GM18951 (cell line): ENCODE measurements at regions not wholly inside any gene's neighbourhood (a gene's known extent, or its start where the extent isn't known, plus 50 kb on each side); places are given as distances from the start of the nearest gene placed in this dataset.
"Not testable (repeated sequence)": the region's sequence is repeated elsewhere in the genome, so short reads cannot be mapped to it uniquely, and the experiment has no call there.

ENCODE experiments used
- POLR2A ChIP-seq: IDR thresholded peaks from 4 replicates; pipeline ENCODE4 v1.6.1; 2011; ENCODE audit warnings: mild to moderate bottlenecking; ENCODE audit not compliant: insufficient read length, insufficient read depth; ENCODE audit errors: extremely low read depth
- in situ Hi-C: fragments of 300-500 bp; cut with MboI; formaldehyde crosslinking; loops from one replicate; pipeline ENCODE4 v1.12.0; 2022; ENCODE audit warnings: low sequenced_read_pairs, mixed read lengths, inconsistent platforms; ENCODE audit not compliant: unreplicated experiment

GRCh38 chr5:30548580-30549305 lies 644.7 kb upstream of the CDH6 start:
- no peak for TF ChIP-seq POLR2A
- in situ Hi-C loops, result no loop called here

GRCh38 chr5:30540150-30540549 lies 653.3 kb upstream of the CDH6 start:
- in situ Hi-C loops, result no loop called here
- TF ChIP-seq POLR2A, result no peak

DNA sequence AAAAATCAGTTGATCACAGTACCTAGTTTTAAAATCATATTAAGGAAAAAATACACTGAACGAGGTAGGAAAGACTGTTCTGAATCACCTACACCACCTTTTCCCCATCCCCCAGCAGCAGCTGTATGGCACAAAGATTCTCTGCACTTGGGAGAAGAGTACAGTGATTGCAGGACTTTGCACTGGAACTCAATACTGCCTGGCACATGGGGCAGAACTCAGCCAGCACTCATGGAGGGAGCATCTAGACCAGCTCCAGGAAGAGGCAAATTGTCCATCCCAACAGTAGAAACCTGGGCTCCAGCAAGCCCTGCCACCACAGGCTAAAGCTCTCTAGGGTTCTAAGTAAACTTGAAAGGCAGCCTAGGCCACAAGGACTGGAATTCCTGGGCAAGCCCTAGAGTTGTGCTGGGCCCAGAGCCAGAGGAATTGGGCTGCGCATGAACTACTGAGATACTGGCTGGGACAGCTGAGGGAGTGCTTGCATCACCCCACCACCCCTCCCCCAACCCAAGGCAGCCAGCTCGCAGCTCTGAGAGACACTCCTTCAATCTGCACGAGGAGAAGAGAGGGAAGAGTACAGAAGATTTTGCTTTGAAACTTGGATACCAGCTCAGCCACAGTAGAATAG lies 654.4 kb upstream of the CDH6 start:
- no peak for TF ChIP-seq POLR2A
- in situ Hi-C loops, result no loop called here

DNA sequence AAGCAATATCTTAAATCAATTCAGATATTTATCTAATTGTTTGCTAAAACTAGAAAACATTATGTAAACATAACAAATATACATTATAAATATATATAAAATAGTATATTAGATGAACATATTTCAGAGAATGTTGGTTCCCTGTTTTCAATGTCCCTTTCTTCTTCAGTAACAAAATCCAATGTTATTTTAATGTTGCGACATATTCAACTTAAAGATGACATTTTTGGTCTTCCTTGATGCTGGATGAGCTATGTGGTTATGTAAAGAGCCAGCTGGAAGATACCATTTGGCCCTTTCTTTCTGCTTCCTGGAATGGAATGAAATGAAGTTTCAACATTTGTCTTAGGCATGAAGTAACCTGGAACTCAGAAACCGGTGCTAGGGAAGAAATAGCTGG lies 668.1 kb upstream of the CDH6 start:
- in situ Hi-C loops, result no loop called here
- TF ChIP-seq POLR2A, result no peak

DNA sequence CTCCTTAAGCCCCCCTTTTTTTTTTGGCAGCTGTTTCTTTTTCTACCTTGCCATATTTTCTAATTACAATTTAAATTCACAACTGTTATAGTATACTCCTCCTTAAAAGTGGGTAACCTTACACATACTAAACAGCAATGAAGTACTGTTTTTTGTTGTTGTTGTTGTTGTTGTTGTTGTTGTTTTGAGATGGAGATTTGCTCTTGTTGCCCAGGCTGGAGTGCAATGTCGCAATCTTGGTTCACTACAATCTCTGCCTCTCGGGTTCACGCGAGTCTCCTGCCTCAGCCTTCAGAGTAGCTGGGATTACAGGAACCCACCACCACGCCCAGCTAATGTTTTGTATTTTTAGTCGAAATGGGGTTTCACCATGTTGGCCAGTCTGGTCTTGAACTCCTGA lies 669.1 kb upstream of the CDH6 start:
- TF ChIP-seq POLR2A, result no peak

DNA sequence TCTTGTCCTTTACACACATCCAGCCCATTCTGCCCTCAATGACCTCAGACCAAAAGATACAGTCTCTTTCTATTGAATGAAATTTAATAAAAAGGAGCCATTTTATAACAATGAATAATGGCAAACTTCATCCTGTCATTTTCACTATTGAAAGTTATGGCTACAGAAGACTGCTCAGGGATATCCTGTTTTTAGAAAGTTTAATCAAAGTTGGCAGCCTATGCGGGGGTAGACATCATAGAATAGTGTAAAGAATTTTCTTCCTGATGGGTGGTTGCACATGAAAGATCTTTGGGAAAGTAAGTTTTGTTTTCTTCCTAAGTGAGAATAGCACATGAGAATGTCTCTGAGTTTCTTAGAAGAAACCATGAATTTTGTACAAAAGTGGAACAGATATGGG lies 670.4 kb upstream of the CDH6 start:
- TF ChIP-seq POLR2A, result no peak
- in situ Hi-C loops, result no loop called here

More for the DNA sequence above, 669.1 kb upstream of the CDH6 start:
- in situ Hi-C loops, result no loop called here

DNA sequence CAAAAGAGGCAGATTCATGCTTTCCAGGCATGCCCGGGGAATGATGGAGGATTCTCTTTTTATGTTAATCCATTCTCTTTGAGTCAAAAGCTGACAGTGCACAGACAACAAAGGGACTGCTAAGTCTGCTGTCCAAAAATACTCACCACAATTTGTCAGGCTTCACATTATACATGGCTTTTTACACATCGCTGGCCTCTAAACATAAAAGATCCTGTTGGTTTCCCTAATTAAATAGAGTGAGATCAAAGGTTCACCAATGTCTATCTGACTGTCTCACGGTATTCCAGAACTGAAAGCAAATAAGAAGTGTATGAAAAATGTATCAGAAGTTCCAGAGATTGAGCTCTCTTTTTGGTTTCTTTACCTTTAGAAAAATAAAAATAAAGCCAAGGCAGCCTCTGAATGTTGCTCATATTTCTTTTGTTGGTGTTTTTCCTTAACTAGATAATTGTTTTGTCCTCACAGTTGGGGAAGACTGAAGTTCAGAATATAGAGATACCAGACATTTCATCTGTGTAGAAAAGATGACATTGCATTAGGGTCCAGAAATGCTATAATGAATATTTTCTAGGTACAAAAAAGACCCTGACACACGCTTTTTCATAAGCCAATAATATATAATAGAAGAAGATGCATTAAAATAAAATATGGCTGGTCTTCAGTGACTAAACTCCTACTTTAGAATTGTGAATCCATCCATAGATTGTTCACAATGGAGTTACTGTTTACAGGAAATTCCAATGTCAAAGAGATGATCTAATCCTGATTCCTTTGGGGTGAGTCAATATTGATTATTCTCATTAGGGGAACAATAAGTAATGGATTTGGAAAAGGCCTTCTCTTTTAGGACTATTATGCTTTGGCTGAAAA lies 688.2 kb upstream of the CDH6 start:
- no peak for TF ChIP-seq POLR2A
- in situ Hi-C loops, result no loop called here

DNA sequence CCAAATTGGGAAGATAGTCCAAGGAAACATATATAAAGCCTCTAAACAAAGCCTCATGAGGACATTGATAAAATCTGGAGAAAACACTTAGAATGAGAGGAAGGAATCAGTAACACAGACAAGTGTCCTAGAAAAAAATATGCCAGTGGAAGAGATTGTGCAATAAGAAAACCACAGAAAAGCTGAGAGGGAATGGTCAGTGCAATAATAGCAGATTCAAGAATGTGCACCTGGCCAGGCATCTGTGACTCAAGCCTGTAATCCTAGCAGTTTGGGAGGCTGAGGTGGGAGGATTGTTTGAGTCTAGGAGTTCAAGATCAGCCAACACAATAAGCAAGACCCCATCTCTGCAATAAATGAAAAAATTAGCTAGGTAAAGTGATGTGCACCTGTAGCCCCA lies 691.2 kb upstream of the CDH6 start:
- in situ Hi-C loops, result no loop called here
- TF ChIP-seq POLR2A, result no peak

DNA sequence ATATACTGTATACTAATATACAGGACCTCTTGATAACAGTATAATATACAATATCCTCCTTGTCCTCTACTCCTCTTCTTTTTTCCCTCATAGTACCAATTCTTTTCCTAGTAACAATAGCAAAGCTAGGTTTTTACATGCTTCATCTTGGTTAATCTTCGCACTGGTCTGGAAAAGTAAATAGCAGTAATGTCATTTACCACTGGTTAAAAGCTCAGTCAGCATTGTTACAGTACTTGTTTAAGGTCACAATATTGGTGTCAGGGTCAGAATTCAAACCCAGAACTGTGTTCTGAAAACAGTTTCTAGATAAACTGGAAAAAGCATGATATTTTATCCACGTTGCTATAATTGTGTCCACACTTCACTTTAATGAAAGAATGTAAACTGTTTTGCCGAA lies 692.4 kb upstream of the CDH6 start:
- in situ Hi-C loops, result no loop called here
- no peak for TF ChIP-seq POLR2A

DNA sequence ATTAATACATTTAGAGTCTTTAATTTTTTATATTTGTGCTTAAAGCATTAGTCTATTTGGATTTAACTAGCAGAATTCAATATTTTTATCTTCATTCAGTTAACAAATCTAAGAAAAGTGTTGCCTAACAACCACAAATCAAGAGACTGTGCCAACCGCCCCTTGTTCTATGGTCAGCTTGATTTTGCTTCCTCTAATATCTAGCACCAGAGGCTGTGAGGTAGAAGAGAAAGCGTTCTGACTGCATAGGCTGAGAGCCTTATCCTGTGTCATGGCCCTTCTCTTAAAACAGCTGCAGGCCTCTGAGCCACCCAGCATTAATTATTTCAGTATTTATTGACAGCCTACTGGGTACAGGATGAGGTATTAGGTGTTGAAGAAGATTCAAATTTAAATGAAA lies 693.0 kb upstream of the CDH6 start:
- in situ Hi-C loops, result no loop called here
- TF ChIP-seq POLR2A, result no peak

DNA sequence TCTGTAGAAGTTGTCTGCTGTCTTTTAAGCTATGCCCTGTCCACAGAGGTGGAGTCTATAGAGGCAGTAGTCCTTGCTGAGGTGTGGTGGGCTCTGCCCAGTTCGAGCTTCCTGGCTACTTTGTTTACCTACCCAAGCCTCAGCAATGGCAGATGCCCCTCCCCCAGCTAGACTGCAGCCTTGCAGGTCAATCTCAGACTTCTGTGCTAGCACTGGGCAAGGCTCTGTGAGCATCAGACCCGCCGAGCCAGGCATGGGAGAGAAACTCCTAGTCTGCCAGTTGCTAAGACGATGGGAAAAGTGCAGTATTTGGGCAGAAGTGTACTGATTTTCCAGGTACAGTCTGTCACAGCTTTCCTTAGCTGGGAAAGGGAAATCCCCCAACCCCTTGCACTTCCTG lies 694.1 kb upstream of the CDH6 start:
- no peak for TF ChIP-seq POLR2A
- in situ Hi-C loops, result no loop called here

- in situ Hi-C loops, result no loop called here
- no peak for TF ChIP-seq POLR2A
Measured at GRCh38 chr5:30498972-30499371, 694.5 kb upstream of the CDH6 start.

- in situ Hi-C loops, result not testable (repeated sequence)
Measured at GRCh38 chr5:30498509-30498908, 695.0 kb upstream of the CDH6 start.

DNA sequence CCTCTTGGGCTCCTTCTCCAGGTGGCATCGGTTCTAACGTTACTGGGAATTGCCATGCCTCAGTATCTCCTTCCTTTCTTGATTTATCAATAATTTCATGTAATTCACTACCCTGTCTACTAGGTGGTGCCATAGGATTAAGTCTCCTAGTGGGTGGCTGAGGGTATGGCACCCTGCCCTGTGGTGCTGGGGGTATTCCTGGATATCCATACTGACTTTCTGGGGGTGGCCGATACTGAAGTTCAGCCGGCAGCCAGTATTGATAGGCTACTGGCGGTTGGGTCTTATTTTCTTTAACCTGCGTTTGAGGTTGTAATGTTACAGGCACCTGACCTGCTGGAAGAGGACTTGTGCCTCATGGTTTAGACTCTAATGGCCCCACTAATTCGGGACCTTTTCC lies 699.4 kb upstream of the CDH6 start:
- in situ Hi-C loops, result not testable (repeated sequence)
